ENCODE measurements at regions not wholly inside any gene's neighbourhood (a gene's known extent, or its start where the extent isn't known, plus 50 kb on each side); places are given as distances from the start of the nearest gene placed in this dataset.
A peak's percentile ranks its signal among the peaks of the same experiment; 100 is the strongest.

GRCh38 chr20:51120868-51121267, 98.0 kb upstream of the KCNG1 start:
- no peak overlapping the region for H3K4me3 Mint-ChIP-seq
- H3K36me3 Mint-ChIP-seq, result no peaks in the 10 kb centered on the region
- H3K9me3 Mint-ChIP-seq, result no peaks in the 10 kb centered on the region
- H3K4me1 Mint-ChIP-seq, result peaks cover 7% of the 10 kb centered on the region
- H3K27ac Mint-ChIP-seq, result no peak overlapping the region
- H3K27me3 Mint-ChIP-seq, result peaks cover 36% of the 10 kb centered on the region
- no peak for ATAC-seq

- Mint-ChIP-seq H3K4me3 (no peak overlapping the region), H3K36me3 (no peaks in the 10 kb centered on the region), H3K9me3 (no peaks in the 10 kb centered on the region), H3K27me3 (peaks cover 36% of the 10 kb centered on the region), H3K27ac (no peak overlapping the region), H3K4me1 (peaks cover 7% of the 10 kb centered on the region)
- ATAC-seq, result no peak
Observed at GRCh38 chr20:51120438-51120837, 97.5 kb upstream of the KCNG1 start.

GRCh38 chr20:51119914-51120313, 97.0 kb upstream of the KCNG1 start:
- Mint-ChIP-seq H3K27ac (no peak overlapping the region), H3K4me3 (no peak overlapping the region), H3K36me3 (no peaks in the 10 kb centered on the region), H3K27me3 (peaks cover 36% of the 10 kb centered on the region), H3K9me3 (no peaks in the 10 kb centered on the region), H3K4me1 (peaks cover 7% of the 10 kb centered on the region)
- no peak for ATAC-seq

- Mint-ChIP-seq H3K27me3 (peaks cover 36% of the 10 kb centered on the region), H3K4me3 (no peak overlapping the region), H3K36me3 (no peaks in the 10 kb centered on the region), H3K9me3 (no peaks in the 10 kb centered on the region), H3K4me1 (peaks cover 7% of the 10 kb centered on the region), H3K27ac (no peak overlapping the region)
- ATAC-seq, result no peak
Observed at GRCh38 chr20:51118985-51119527, 96.1 kb upstream of the KCNG1 start.

GRCh38 chr20:51118216-51118615, 95.3 kb upstream of the KCNG1 start:
- H3K36me3 Mint-ChIP-seq, result no peaks in the 10 kb centered on the region

GRCh38 chr20:51116765-51117686, 94.1 kb upstream of the KCNG1 start:
- H3K27me3 Mint-ChIP-seq, result peaks cover 40% of the 10 kb centered on the region
- H3K27ac Mint-ChIP-seq, result no peak overlapping the region
- H3K4me3 Mint-ChIP-seq, result no peak overlapping the region
- no peaks in the 10 kb centered on the region for H3K9me3 Mint-ChIP-seq
- peaks cover under 1% of the 10 kb centered on the region for H3K4me1 Mint-ChIP-seq
- ATAC-seq, result no peak
- no peaks in the 10 kb centered on the region for H3K36me3 Mint-ChIP-seq

More at GRCh38 chr20:51118216-51118615, 95.3 kb upstream of the KCNG1 start:
- Mint-ChIP-seq H3K27me3 (peaks cover 41% of the 10 kb centered on the region), H3K9me3 (no peaks in the 10 kb centered on the region), H3K4me1 (peaks cover 7% of the 10 kb centered on the region), H3K4me3 (no peak overlapping the region), H3K27ac (no peak overlapping the region)
- peak; percentile 6 for ATAC-seq

- Mint-ChIP-seq H3K27me3 (peaks cover 27% of the 10 kb centered on the region), H3K4me3 (no peak overlapping the region), H3K4me1 (peaks cover 7% of the 10 kb centered on the region), H3K9me3 (no peaks in the 10 kb centered on the region), H3K27ac (no peak overlapping the region), H3K36me3 (no peaks in the 10 kb centered on the region)
- no peak for ATAC-seq
Observed at GRCh38 chr20:51111290-51111689, 88.4 kb upstream of the KCNG1 start.

GRCh38 chr20:51108638-51109363, 85.9 kb upstream of the KCNG1 start:
- no peak for ATAC-seq
- Mint-ChIP-seq H3K4me1 (peaks cover 7% of the 10 kb centered on the region), H3K9me3 (no peaks in the 10 kb centered on the region), H3K27ac (no peak overlapping the region), H3K36me3 (no peaks in the 10 kb centered on the region), H3K4me3 (no peak overlapping the region), H3K27me3 (peaks cover 27% of the 10 kb centered on the region)

GRCh38 chr20:51106011-51106410, 83.1 kb upstream of the KCNG1 start:
- peaks cover 15% of the 10 kb centered on the region for H3K4me1 Mint-ChIP-seq
- H3K27ac Mint-ChIP-seq, result no peak overlapping the region
- no peaks in the 10 kb centered on the region for H3K9me3 Mint-ChIP-seq
- no peak for ATAC-seq
- H3K36me3 Mint-ChIP-seq, result no peaks in the 10 kb centered on the region
- no peak overlapping the region for H3K4me3 Mint-ChIP-seq
- H3K27me3 Mint-ChIP-seq, result peaks cover 8% of the 10 kb centered on the region

- peaks cover 22% of the 10 kb centered on the region for H3K4me1 Mint-ChIP-seq
- H3K27ac Mint-ChIP-seq, result no peak overlapping the region
- H3K9me3 Mint-ChIP-seq, result no peaks in the 10 kb centered on the region
- no peaks in the 10 kb centered on the region for H3K36me3 Mint-ChIP-seq
- no peak for ATAC-seq
- H3K4me3 Mint-ChIP-seq, result no peak overlapping the region
- no peaks in the 10 kb centered on the region for H3K27me3 Mint-ChIP-seq
Observed at GRCh38 chr20:51104960-51105920, 82.3 kb upstream of the KCNG1 start.

GRCh38 chr20:51100617-51101016, 77.7 kb upstream of the KCNG1 start:
- peak overlapping the region; percentile 20 for H3K27ac Mint-ChIP-seq
- no peak for ATAC-seq
- H3K36me3 Mint-ChIP-seq, result no peaks in the 10 kb centered on the region
- H3K4me1 Mint-ChIP-seq, result peaks cover 34% of the 10 kb centered on the region
- no peaks in the 10 kb centered on the region for H3K27me3 Mint-ChIP-seq
- no peak overlapping the region for H3K4me3 Mint-ChIP-seq
- no peaks in the 10 kb centered on the region for H3K9me3 Mint-ChIP-seq

GRCh38 chr20:51098284-51098810, 75.4 kb upstream of the KCNG1 start:
- no peak overlapping the region for H3K27ac Mint-ChIP-seq
- no peak overlapping the region for H3K4me3 Mint-ChIP-seq
- H3K36me3 Mint-ChIP-seq, result no peaks in the 10 kb centered on the region
- H3K4me1 Mint-ChIP-seq, result peaks cover 34% of the 10 kb centered on the region
- H3K27me3 Mint-ChIP-seq, result no peaks in the 10 kb centered on the region
- no peaks in the 10 kb centered on the region for H3K9me3 Mint-ChIP-seq
- no peak for ATAC-seq

- peaks cover 7% of the 10 kb centered on the region for H3K27me3 Mint-ChIP-seq
- H3K27ac Mint-ChIP-seq, result no peak overlapping the region
- no peaks in the 10 kb centered on the region for H3K36me3 Mint-ChIP-seq
- H3K9me3 Mint-ChIP-seq, result no peaks in the 10 kb centered on the region
- peaks cover 35% of the 10 kb centered on the region for H3K4me1 Mint-ChIP-seq
- H3K4me3 Mint-ChIP-seq, result no peak overlapping the region
- no peak for ATAC-seq
Observed at GRCh38 chr20:51097351-51098120, 74.6 kb upstream of the KCNG1 start.
